ENCODE measurements at regions not wholly inside any gene's neighbourhood (a gene's known extent, or its start where the extent isn't known, plus 50 kb on each side); places are given as distances from the start of the nearest gene placed in this dataset.

- no peak overlapping the region for H3K4me3 ChIP-seq (ENCODE audit: low read depth, low read length)
- no peak for TF ChIP-seq CTCF (conservative IDR thresholded peaks at IDR 0.05; ENCODE audit: low read depth, low read length)
- DNase-seq (ENCODE audit: low read depth), result no peak
Measured at GRCh38 chr14:98900236-98900635, 371.8 kb downstream of the BCL11B start.

GRCh38 chr14:98900798-98901197 lies 371.2 kb downstream of the BCL11B start:
- no peak for TF ChIP-seq CTCF (conservative IDR thresholded peaks at IDR 0.05; ENCODE audit: low read depth, low read length)
- no peak for DNase-seq (ENCODE audit: low read depth)
- H3K4me3 ChIP-seq (ENCODE audit: low read depth, low read length), result no peak overlapping the region

- DNase-seq (ENCODE audit: low read depth), result no peak
- no peak for TF ChIP-seq CTCF (conservative IDR thresholded peaks at IDR 0.05; ENCODE audit: low read depth, low read length)
Measured at GRCh38 chr14:98901511-98902205, 370.3 kb downstream of the BCL11B start.

GRCh38 chr14:98903371-98903770 lies 368.6 kb downstream of the BCL11B start:
- no peak for DNase-seq (ENCODE audit: low read depth)
- no peak for TF ChIP-seq CTCF (conservative IDR thresholded peaks at IDR 0.05; ENCODE audit: low read depth, low read length)
- H3K4me3 ChIP-seq (ENCODE audit: low read depth, low read length), result no peak overlapping the region

More at GRCh38 chr14:98901511-98902205, 370.3 kb downstream of the BCL11B start:
- H3K4me3 ChIP-seq (ENCODE audit: low read depth, low read length), result no peak overlapping the region

GRCh38 chr14:98904677-98905076 lies 367.3 kb downstream of the BCL11B start:
- no peak for TF ChIP-seq CTCF (conservative IDR thresholded peaks at IDR 0.05; ENCODE audit: low read depth, low read length)
- no peak for DNase-seq (ENCODE audit: low read depth)

GRCh38 chr14:98906123-98906995 lies 365.6 kb downstream of the BCL11B start:
- DNase-seq (ENCODE audit: low read depth), result no peak
- TF ChIP-seq CTCF (conservative IDR thresholded peaks at IDR 0.05; ENCODE audit: low read depth, low read length), result no peak
- no peak overlapping the region for H3K4me3 ChIP-seq (ENCODE audit: low read depth, low read length)

More at GRCh38 chr14:98904677-98905076, 367.3 kb downstream of the BCL11B start:
- no peak overlapping the region for H3K4me3 ChIP-seq (ENCODE audit: low read depth, low read length)

All from choroid plexus epithelial cell (primary cell).